Caki2 (cell line): ENCODE measurements at regions not wholly inside any gene's neighbourhood (a gene's known extent, or its start where the extent isn't known, plus 50 kb on each side); places are given as distances from the start of the nearest gene placed in this dataset.
"Not testable (repeated sequence)": the region's sequence is repeated elsewhere in the genome, so short reads cannot be mapped to it uniquely, and the experiment has no call there.

Source experiments
- DNase-seq: peaks from one replicate; pipeline ENCODE4 v3.0.0-alpha.2; 2015; ENCODE audit warnings: low read depth
- in situ Hi-C: cut with HindIII; loops from 2 replicates; pipeline ENCODE4 v1.10.0; 2016; ENCODE audit warnings: low sequenced_read_pairs, low pct_unique_long_range_greater_than_20kb, mixed read lengths

DNA sequence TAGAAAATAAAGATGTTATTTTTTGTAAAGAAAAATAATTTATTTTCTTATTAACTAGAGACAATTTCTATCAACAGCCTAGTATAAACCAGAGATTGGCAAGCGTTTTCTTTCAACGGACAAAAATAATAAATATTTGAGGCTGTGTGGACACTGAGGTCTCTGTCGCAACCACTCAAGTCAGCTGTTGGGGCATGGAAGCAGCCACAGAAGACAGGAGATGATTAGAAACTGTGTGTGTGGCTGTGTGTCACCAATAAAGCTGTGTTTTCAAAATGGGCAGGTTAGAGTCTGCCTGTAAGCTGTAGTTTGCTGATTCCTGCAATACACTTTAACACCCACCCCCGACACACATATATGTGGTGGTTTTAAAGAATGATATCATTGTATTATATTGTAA, 200.6 kb upstream of the HMCN1 start:
- in situ Hi-C loops = no loop called here
- no peak for DNase-seq

DNA sequence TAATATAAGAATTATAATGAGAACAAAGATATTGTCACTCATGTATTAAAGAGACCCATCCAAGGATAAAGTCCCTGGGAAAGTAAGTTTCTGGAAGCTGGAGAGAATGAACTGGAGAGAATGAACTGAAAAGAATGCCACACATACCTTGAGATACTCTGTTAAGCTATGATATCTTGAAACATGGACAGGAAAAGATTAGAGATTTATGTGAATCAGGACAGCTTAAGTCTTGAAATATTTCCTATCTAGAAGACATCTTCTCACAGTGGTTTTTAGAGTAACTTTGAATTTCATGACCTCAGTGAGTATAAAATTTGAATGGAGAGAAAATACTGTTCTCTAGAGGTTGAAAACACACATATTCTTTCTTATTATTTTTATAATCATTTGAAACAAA, 201.3 kb upstream of the HMCN1 start:
- in situ Hi-C loops = no loop called here
- DNase-seq = no peak

DNA sequence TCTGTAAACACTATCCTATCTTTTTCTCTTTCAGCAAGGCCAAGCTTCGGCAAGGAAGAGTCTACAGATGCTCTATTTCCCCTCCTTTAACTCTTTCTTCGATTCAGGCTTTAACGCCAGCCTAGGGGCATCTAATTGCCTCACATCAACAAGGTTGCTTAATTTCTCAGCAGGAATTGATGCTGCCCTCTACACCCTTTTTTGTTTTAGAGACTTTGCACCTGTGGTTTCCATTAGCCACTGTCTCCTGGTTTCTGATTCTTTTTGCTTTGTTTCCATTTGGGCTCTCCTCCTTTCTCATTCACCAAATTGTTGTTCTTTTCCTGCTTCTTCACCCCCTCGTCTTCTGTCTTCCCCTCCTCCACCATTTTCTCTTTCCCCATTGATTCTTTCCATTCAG, 202.4 kb upstream of the HMCN1 start:
- no peak for DNase-seq
- in situ Hi-C loops = no loop called here

DNA sequence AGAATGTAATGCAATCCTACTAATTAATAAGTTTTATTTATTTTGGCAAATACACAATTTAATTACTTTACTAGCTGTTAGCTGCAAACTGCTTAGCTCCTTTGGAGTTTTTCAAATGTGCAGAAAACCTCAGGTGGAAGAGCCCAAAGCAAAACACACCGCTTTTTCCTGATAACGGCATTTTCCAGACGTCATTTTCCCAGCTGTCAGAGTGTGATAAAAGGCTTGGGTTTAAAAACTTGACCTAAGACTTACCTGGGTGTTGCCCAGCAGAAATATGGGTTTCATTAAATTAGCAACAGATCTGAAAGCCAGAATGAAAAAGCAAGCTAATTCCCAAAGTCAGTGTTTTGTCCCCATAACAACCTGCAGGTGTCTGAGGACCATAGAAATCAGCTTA, 204.0 kb upstream of the HMCN1 start:
- no peak for DNase-seq
- in situ Hi-C loops = no loop called here

DNA sequence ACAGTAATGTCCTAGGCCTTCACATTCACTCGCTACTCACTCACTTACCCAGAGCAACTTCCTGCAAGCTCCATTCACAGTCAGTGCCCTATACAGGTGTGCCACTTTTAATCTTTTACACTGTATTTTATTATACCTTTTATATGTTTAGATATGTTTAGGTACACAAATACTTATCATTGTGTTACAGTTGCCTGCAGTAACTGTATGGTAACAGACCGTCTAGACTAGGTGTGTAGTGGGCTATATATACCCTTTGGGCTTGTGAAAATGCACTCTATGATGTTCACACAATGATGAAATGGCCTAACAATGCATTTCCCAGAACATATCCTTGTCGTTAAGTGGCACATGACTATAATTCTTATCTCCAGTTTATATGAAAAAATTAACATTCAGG, 204.5 kb upstream of the HMCN1 start:
- DNase-seq = no peak
- in situ Hi-C loops = no loop called here

DNA sequence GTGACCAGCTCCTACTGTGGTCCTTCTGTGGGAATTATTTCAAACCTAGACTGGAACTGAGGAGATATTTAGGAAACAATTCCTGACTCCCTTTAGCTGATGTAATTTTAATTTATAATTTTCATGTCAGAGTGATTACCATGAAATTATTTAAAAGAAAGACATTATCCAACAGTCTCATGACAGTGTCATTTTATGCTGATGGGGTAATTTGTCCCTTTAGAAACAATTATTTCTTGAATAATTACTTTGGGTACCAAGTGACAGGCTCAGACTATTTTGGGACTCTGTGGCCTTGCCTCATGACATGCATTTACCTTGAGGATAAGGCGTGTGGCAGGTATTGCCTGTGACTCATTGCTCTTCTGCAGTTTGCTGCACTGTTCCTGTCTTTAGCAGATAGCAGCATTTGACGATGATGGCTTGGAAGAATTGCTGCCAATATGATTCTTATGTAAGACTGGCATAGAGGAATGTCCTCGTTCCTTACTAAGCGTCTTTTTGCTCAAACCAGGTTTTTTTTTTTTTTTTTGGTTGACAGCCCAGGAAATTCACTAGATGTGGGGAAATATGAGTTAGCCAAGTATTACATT, 206.0 kb upstream of the HMCN1 start:
- in situ Hi-C loops = no loop called here
- DNase-seq = no peak

DNA sequence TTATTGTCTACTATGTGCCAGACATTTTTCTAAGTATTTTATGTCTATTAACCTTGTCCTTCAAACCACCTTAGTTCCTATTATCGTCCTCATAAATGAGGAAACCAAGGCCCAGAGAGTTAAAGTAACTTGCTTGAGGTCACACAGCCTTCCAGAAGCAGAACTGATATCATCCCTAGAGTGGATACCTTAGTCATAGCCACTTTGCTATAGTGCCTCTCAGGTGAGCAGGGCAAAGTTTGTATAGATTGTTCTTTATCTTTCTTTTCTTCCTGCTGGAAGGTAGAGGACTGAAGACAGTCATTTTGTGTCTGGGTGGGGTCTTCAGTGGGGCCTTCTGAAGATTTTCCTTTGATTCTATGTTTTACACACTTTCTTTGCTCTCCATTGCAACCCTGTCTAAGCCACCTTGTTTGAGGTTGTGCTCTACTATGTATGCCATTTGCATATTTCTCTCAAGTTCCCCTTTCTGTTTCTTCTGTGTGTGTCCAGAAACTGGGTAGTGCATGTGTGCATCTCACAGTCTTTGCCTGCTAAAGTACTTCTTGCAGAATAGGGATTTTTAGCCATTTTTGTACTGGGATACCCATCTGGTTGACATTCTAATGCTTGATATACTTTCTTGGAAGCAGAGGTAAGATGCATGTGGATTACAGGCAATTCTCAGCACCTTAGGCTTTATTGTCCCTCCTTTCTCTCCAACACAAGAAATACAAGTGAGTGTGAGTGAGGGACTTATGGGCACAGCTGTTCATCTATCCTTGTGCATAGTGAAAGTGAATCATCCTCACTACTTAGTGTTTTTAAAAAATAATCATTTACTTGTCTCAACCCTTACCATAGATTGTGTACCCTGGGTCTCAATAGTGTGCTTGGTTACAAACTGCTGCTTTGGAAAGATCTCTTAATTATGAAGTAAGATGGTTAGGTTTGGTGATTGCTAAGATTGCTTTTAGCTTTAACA, 207.6 kb upstream of the HMCN1 start:
- in situ Hi-C loops = no loop called here
- no peak for DNase-seq

DNA sequence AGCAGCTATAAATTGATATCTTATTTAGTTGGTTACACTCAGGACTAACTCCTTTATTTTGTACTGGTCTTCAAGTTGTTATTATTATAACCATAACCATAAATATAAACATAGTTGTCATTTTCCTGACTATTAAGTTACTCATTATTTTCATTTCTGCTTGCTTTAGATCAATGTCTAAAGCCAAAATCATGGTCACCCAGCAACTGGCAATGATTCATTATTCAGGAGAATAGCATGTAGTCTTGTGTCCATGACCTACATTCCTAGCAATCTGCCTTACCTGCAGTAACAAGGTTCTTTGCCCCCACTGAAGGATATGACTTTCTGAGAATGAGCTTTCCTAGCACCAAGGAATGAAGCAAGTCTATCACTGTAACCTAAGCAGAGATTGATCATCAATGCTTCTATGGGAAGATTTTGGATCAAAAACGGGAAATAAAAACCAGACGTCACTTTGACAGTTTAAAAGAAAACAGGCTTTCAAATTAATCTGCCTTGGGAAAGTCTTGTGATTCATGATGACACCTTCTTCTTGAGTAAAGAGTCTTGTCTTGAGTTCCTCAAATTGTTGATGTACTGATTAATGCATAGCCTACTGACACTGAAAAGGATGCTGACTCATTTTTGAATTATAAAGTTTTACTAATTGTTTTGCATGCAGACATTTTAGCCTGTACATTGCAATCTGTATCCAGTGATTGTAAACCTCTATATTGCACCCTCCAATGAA, 203.3 kb upstream of the IVNS1ABP start:
- in situ Hi-C loops = no loop called here
- DNase-seq = peak; percentile 45

DNA sequence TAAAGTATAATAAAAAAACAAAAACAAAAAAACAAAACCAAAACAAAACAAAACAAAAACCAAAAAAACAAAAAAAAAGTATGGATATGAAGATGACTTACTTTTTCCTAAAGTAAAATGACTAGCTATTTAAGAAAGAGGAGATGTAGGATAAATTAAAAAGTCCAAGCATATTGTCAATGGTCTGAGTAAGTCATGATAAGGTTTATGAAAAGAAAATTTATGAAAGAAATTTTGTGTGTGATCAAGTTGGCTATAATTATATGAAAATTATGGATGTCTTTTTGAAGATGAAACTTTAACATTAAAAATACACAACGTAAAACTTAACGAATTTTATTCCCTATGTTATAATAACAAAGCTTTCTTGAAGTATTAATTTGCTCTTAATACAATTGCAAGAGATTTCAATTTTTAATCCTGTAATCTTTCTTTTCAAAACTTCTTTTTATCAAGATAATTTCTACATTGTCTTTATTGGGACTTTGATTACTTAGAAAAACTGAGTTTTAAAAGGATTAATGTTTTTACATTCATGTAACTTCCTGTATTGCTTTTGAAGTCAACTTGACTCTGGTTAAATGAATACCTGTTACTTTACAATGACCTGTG, 200.9 kb upstream of the IVNS1ABP start:
- in situ Hi-C loops = no loop called here
- DNase-seq = no peak

DNA sequence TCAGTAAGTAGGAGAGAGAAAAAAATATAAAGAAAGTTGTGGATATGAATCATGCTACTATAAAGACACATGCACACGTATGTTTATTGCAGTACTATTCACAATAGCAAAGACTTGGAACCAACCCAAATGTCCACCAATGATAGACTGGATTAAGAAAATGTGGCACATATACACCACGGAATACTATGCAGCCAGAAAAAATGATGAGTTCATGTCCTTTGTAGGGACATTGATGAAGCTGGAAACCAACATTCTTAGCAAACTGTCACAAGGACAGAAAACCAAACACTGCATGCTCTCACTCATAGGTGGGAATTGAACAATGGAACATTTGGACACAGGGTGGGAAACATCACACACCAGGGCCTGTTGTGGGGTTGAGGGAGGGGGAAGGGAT, 200.3 kb upstream of the IVNS1ABP start:
- in situ Hi-C loops, DNase-seq: not testable (repeated sequence)

DNA sequence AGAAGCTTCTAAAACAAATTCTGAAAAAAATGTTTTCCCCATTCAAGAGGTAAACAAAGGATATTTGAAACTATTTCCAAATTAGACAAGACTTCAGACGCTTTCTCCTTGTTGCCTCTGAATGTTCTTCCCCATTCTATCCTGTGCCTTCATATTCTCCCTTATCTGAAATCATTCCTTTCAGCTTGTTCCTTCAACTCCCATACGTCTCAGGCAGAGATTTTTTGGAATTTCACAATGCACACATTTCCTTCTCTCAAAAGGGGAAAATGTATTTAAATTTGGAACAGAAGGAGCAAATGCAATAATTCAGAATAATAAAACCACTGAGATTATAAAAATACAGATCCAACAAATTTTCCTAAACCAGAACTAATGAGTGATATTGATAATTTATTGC, 198.7 kb upstream of the IVNS1ABP start:
- in situ Hi-C loops = no loop called here
- DNase-seq = no peak

DNA sequence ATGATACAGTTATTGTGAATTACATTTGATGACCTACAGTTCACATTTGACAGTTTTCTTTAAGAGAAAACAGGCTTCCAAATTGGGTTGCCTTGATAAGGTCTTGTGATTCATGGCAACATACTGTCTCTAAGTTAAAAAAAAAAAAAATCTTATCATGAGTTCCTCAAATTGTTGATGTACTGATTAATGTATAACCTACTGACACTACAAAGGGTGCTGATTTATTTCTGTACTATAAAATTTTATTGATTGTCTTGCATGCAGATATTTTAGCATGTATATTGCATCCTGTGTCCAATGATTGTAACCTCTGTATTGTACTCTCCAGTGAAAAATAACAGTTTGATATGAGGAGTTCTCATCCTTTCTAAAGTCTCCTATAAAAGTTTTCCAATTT, 197.3 kb upstream of the IVNS1ABP start:
- peak; percentile 34 for DNase-seq
- in situ Hi-C loops = no loop called here

DNA sequence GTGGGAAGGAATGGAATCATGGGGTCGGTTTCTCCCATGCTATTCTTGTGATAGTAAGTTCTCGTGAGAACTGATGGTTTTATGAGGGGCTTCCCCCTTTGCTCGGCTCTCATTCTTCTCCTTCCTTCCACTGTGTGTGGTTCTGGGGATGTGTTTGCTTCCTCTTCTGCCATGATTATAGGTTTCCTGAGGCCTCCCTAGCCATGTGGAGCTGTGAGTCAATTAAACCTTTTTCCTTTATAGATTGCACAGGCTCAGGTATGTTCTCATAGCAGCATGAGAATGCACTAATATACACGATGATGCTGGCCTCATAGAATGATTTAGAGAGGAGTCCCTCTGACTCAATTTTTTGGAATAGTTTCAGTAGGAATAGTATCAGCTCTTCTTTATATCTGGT, 195.4 kb upstream of the IVNS1ABP start:
- in situ Hi-C loops = no loop called here
- DNase-seq = no peak

DNA sequence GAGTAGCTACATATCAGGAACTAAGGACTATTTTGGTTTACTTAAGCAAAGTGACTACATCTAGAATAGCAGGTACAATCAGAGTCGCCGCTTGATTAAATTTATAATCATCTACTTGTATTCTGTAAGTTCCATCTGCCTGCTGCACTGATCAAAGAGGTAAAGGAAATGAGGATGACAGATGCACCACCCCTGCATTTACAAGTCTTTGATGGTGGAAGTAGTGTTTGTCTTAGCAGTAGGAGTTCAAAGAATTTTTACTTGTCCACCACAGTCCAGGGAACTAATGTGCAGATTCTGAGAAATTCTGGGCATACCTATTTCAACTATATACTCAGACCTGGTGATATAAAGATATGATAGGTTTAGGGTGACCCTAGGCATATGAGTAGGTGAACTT, 184.1 kb upstream of the IVNS1ABP start:
- in situ Hi-C loops = no loop called here
- DNase-seq = no peak

DNA sequence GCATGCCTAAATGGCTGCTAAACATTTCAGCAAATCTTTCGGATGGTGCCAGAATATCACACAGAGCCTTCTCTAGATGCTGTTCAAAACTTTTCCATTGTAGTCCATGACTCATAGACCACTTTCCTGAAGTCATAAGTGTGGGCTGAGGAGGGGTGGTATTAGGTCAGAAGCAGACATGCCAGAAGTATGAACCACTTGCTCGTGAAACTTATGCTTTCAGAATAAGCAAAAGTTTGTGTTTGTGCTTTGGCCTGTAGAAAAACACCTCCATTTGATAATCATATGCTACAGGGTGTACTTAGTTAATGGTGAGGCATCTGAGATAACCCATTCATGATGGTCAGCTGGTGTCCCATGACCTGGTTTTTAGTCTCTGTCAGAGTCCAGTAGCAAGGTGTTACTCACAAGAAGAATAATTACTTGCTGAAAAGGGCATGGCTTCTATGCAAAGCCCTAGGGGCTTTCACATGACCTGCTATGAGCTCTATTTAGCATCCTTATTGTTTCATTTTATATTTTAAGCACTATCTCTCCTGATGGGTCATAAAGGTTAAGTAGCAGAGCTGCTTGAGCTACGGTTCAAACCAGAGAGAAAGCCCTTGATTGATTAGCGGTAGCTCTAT, 183.1 kb upstream of the IVNS1ABP start:
- in situ Hi-C loops = no loop called here
- DNase-seq = peak; percentile 33

DNA sequence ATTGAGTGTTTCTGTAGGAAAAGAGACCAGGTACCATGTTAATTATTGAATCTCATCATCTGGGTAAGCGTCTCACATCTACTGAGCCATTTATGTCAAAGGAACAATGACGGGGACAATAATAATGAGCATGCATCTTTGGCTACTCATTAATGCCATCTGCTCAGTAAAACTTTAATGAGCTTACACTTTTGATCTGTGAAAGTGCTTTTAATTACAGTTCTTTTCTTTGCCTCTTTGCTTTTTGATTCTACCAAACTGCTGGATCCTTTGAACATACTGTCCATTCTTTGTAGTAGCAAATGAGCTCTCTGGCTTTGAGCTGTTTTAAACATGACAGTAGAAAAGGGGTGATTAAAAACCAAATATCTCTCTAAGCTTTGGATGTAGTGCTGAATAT, 181.2 kb upstream of the IVNS1ABP start:
- in situ Hi-C loops = no loop called here
- no peak for DNase-seq

DNA sequence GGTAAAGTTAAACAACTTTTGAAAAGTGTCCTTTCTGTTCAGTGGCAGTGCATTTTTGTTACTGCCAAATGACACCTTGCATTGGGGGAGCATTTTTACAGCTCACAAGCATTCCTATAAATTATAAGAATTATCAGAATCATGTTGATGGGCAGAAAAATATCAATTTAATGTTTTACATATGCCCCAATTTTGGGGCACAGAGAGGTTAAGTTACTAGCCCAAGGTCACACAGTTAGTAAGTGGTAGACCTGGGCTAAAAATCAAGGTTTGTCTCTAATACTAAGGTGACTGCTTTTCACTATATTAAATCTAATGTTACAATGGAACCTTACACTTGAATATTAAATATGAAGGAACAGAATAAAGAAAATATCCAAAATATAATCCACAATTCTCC, 180.1 kb upstream of the IVNS1ABP start:
- DNase-seq = no peak
- in situ Hi-C loops = no loop called here

DNA sequence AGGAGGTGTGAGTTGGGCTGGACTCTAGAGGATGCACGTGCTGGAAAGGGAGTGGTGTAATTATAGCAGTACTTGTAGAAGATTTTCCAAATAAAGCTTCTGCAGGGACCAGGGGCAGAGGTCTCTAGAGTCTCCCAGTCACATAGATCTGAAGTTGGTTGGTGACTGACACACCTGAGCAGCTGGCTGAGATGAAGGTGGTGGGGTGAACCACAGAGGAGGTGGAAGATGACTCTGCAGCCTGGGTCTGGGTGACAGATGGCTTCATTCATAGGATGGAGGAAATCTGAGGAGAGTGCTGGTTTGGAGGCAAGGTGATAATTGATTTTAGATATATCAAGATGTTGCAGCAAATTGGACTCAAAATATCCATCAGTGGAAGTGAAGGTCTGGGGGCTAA, 178.9 kb upstream of the IVNS1ABP start:
- DNase-seq = no peak
- in situ Hi-C loops = no loop called here
